ENCODE measurements at regions not wholly inside any gene's neighbourhood (a gene's known extent, or its start where the extent isn't known, plus 50 kb on each side); places are given as distances from the start of the nearest gene placed in this dataset.

GRCh38 chr14:97848317-97848980 lies 1051.3 kb downstream of the VRK1 start:
- no peak overlapping the region for H3K4me3 ChIP-seq
- H3K4me1 ChIP-seq = no peaks in the 10 kb centered on the region
- H3K27me3 ChIP-seq = no peaks in the 10 kb centered on the region
- no peaks in the 10 kb centered on the region for H3K36me3 ChIP-seq
- no peaks in the 10 kb centered on the region for H3K9me3 ChIP-seq (replicated peaks)
- no peak overlapping the region for H3K27ac ChIP-seq
- DNase-seq = no peak

GRCh38 chr14:97850466-97850865 lies 1053.3 kb downstream of the VRK1 start:
- H3K4me3 ChIP-seq = no peak overlapping the region
- H3K27ac ChIP-seq = no peak overlapping the region
- no peaks in the 10 kb centered on the region for H3K4me1 ChIP-seq
- no peaks in the 10 kb centered on the region for H3K9me3 ChIP-seq (replicated peaks)
- no peaks in the 10 kb centered on the region for H3K36me3 ChIP-seq
- DNase-seq = no peak
- no peaks in the 10 kb centered on the region for H3K27me3 ChIP-seq

- Histone ChIP-seq H3K27me3 (no peaks in the 10 kb centered on the region), H3K9me3 (replicated peaks) (no peaks in the 10 kb centered on the region), H3K4me1 (no peaks in the 10 kb centered on the region), H3K4me3 (no peak overlapping the region), H3K27ac (no peak overlapping the region), H3K36me3 (no peaks in the 10 kb centered on the region)
- DNase-seq = no peak
Measured at GRCh38 chr14:97850886-97851285, 1053.7 kb downstream of the VRK1 start.

- Histone ChIP-seq H3K36me3 (no peaks in the 10 kb centered on the region), H3K9me3 (replicated peaks) (no peaks in the 10 kb centered on the region), H3K4me1 (no peaks in the 10 kb centered on the region), H3K27ac (no peak overlapping the region), H3K4me3 (no peak overlapping the region), H3K27me3 (no peaks in the 10 kb centered on the region)
- DNase-seq = no peak
Measured at GRCh38 chr14:97851428-97851995, 1054.3 kb downstream of the VRK1 start.

- no peaks in the 10 kb centered on the region for H3K4me1 ChIP-seq
- H3K36me3 ChIP-seq = no peaks in the 10 kb centered on the region
- no peaks in the 10 kb centered on the region for H3K9me3 ChIP-seq (replicated peaks)
- H3K4me3 ChIP-seq = no peak overlapping the region
- H3K27ac ChIP-seq = no peak overlapping the region
- DNase-seq = no peak
- H3K27me3 ChIP-seq = no peaks in the 10 kb centered on the region
Measured at GRCh38 chr14:97854918-97855317, 1057.7 kb downstream of the VRK1 start.

- H3K36me3 ChIP-seq = no peaks in the 10 kb centered on the region
- no peaks in the 10 kb centered on the region for H3K27me3 ChIP-seq
- no peak overlapping the region for H3K4me3 ChIP-seq
- H3K9me3 ChIP-seq (replicated peaks) = no peaks in the 10 kb centered on the region
- no peak overlapping the region for H3K27ac ChIP-seq
- no peaks in the 10 kb centered on the region for H3K4me1 ChIP-seq
- no peak for DNase-seq
Measured at GRCh38 chr14:97866195-97866594, 1069.0 kb downstream of the VRK1 start.

- Histone ChIP-seq H3K9me3 (replicated peaks) (no peaks in the 10 kb centered on the region), H3K4me1 (no peaks in the 10 kb centered on the region), H3K27ac (no peak overlapping the region), H3K4me3 (no peak overlapping the region), H3K36me3 (no peaks in the 10 kb centered on the region), H3K27me3 (no peaks in the 10 kb centered on the region)
- DNase-seq = no peak
Measured at GRCh38 chr14:97866664-97867063, 1069.5 kb downstream of the VRK1 start.

GRCh38 chr14:97873291-97873690 lies 1076.1 kb downstream of the VRK1 start:
- no peaks in the 10 kb centered on the region for H3K9me3 ChIP-seq (replicated peaks)
- H3K27ac ChIP-seq = no peak overlapping the region
- DNase-seq = no peak
- no peaks in the 10 kb centered on the region for H3K36me3 ChIP-seq
- no peaks in the 10 kb centered on the region for H3K27me3 ChIP-seq
- no peaks in the 10 kb centered on the region for H3K4me1 ChIP-seq
- H3K4me3 ChIP-seq = no peak overlapping the region

GRCh38 chr14:97874394-97874793 lies 1077.2 kb downstream of the VRK1 start:
- no peak overlapping the region for H3K27ac ChIP-seq
- H3K36me3 ChIP-seq = no peaks in the 10 kb centered on the region
- no peak overlapping the region for H3K4me3 ChIP-seq
- no peaks in the 10 kb centered on the region for H3K27me3 ChIP-seq
- H3K9me3 ChIP-seq (replicated peaks) = no peaks in the 10 kb centered on the region
- no peaks in the 10 kb centered on the region for H3K4me1 ChIP-seq
- DNase-seq = no peak

- H3K4me3 ChIP-seq = no peak overlapping the region
- no peak for DNase-seq
- no peaks in the 10 kb centered on the region; the same call in 1 of the 2 replicates for H3K4me1 ChIP-seq
- no peaks in the 10 kb centered on the region for H3K36me3 ChIP-seq
- H3K27me3 ChIP-seq = no peaks in the 10 kb centered on the region
- H3K27ac ChIP-seq = no peak overlapping the region
- H3K9me3 ChIP-seq (replicated peaks) = no peaks in the 10 kb centered on the region
Measured at GRCh38 chr14:97878206-97878605, 1081.0 kb downstream of the VRK1 start.

GRCh38 chr14:97878727-97879126 lies 1081.5 kb downstream of the VRK1 start:
- no peak for DNase-seq
- Histone ChIP-seq H3K27ac (no peak overlapping the region), H3K36me3 (no peaks in the 10 kb centered on the region), H3K9me3 (replicated peaks) (no peaks in the 10 kb centered on the region), H3K4me3 (no peak overlapping the region), H3K4me1 (no peaks in the 10 kb centered on the region; the same call in none of the 2 replicates), H3K27me3 (no peaks in the 10 kb centered on the region)

GRCh38 chr14:97887690-97888089 lies 1090.5 kb downstream of the VRK1 start:
- no peaks in the 10 kb centered on the region; the same call in none of the 2 replicates for H3K4me1 ChIP-seq
- H3K4me3 ChIP-seq = no peak overlapping the region
- DNase-seq = no peak
- no peaks in the 10 kb centered on the region for H3K36me3 ChIP-seq
- no peaks in the 10 kb centered on the region for H3K9me3 ChIP-seq (replicated peaks)
- H3K27me3 ChIP-seq = no peaks in the 10 kb centered on the region
- no peak overlapping the region for H3K27ac ChIP-seq

- Histone ChIP-seq H3K4me3 (no peak overlapping the region), H3K27ac (no peak overlapping the region), H3K27me3 (no peaks in the 10 kb centered on the region), H3K9me3 (replicated peaks) (no peaks in the 10 kb centered on the region), H3K4me1 (no peaks in the 10 kb centered on the region; the same call in none of the 2 replicates), H3K36me3 (no peaks in the 10 kb centered on the region)
- no peak for DNase-seq
Measured at GRCh38 chr14:97888331-97888730, 1091.1 kb downstream of the VRK1 start.

- Histone ChIP-seq H3K4me1 (no peaks in the 10 kb centered on the region), H3K27ac (no peak overlapping the region), H3K27me3 (no peaks in the 10 kb centered on the region), H3K4me3 (no peak overlapping the region), H3K36me3 (no peaks in the 10 kb centered on the region), H3K9me3 (replicated peaks) (no peaks in the 10 kb centered on the region)
- DNase-seq = no peak
Measured at GRCh38 chr14:97891515-97891914, 1094.3 kb downstream of the VRK1 start.

GRCh38 chr14:97894552-97894951 lies 1097.4 kb downstream of the VRK1 start:
- H3K4me3 ChIP-seq = no peak overlapping the region
- DNase-seq = no peak
- H3K27ac ChIP-seq = no peak overlapping the region
- H3K4me1 ChIP-seq = no peaks in the 10 kb centered on the region
- no peaks in the 10 kb centered on the region for H3K9me3 ChIP-seq (replicated peaks)
- H3K36me3 ChIP-seq = no peaks in the 10 kb centered on the region
- no peaks in the 10 kb centered on the region for H3K27me3 ChIP-seq
